PC-3 (cell line): ENCODE measurements at regions not wholly inside any gene's neighbourhood (a gene's known extent, or its start where the extent isn't known, plus 50 kb on each side); places are given as distances from the start of the nearest gene placed in this dataset.
A peak's percentile ranks its signal among the peaks of the same experiment; 100 is the strongest.

Source experiments
- ATAC-seq: fragments of 200-7000 bp; cut with Tn5 transposase; 2 replicates; pipeline ENCODE4 v1.9.1; 2020; ENCODE audit warnings: mild to moderate bottlenecking, moderate library complexity
- BruUV-seq: library from RNA; stranded (reverse); fragments of 400-500 nt; replicated peaks from 2 replicates; lab custom pipeline; 2021; lab: Mats Ljungman, UMichigan
- CTCF ChIA-PET: fragments of 300-600 bp; sonication (Branson Sonifier 250); formaldehyde crosslinking; loops from one replicate; lab custom pipeline; 2022; ENCODE audit warnings: antibody characterized with exemption; lab: Charles Lee
- POLR2A ChIA-PET: fragments of 300-600 bp; sonication (Branson Sonifier 250); formaldehyde crosslinking; loops from one replicate; lab custom pipeline; 2022; ENCODE audit warnings: antibody characterized with exemption; ENCODE audit not compliant: unreplicated experiment; lab: Charles Lee
- DNase-seq: peaks from one replicate; pipeline ENCODE4 v3.0.0-alpha.2; 2015
- H2AFZ ChIP-seq: fragments of 300-600 bp; sonication (generic); 2 replicates; pipeline ENCODE4 v1.6.0; 2016; ENCODE audit warnings: antibody characterized with exemption, low read length
- H3F3A ChIP-seq: fragments of 300-600 bp; sonication (generic); one replicate; pipeline ENCODE4 v1.6.0; 2017; ENCODE audit warnings: antibody characterized with exemption, low read length, control low read depth, mild to moderate bottlenecking; ENCODE audit not compliant: unreplicated experiment
- H3K27ac ChIP-seq: fragments of 300-600 bp; sonication (generic); 2 replicates; pipeline ENCODE4 v1.5.1; 2016; ENCODE audit warnings: mild to moderate bottlenecking, low read length
- H3K27me3 ChIP-seq: fragments of 300-600 bp; sonication (generic); 2 replicates; pipeline ENCODE4 v1.6.1; 2016; ENCODE audit warnings: low read length, mixed read lengths
- H3K36me3 ChIP-seq: fragments of 300-600 bp; sonication (generic); 2 replicates; pipeline ENCODE4 v1.6.1; 2016; ENCODE audit warnings: low read depth, mixed run types, low read length, mixed read lengths
- H3K4me1 ChIP-seq: fragments of 300-600 bp; sonication (generic); 2 replicates; pipeline ENCODE4 v1.5.1; 2016; ENCODE audit warnings: low read length; ENCODE audit not compliant: insufficient read depth
- H3K4me2 ChIP-seq: fragments of 300-600 bp; sonication (generic); 2 replicates; pipeline ENCODE4 v1.6.0; 2016; ENCODE audit warnings: low read length
- H3K4me3 ChIP-seq: fragments of 300-600 bp; sonication (generic); 2 replicates; pipeline ENCODE4 v1.5.1; 2016; ENCODE audit warnings: mild to moderate bottlenecking, low read length, mixed read lengths
- H3K79me2 ChIP-seq: fragments of 300-600 bp; sonication (generic); 2 replicates; pipeline ENCODE4 v1.6.1; 2017; ENCODE audit warnings: low read length, mixed read lengths
- H3K9ac ChIP-seq: fragments of 300-600 bp; sonication (generic); 2 replicates; pipeline ENCODE4 v1.6.0; 2016; ENCODE audit warnings: mild to moderate bottlenecking, low read length
- H3K9me2 ChIP-seq: fragments of 300-600 bp; sonication (generic); replicated peaks from 2 replicates; pipeline ENCODE4 v1.6.1; 2016; ENCODE audit warnings: mixed run types, low read length, mixed read lengths
- H3K9me3 ChIP-seq: fragments of 300-600 bp; sonication (generic); 2 replicates; pipeline ENCODE4 v1.6.1; 2016; ENCODE audit warnings: low read length, mixed read lengths
- H4K20me1 ChIP-seq: fragments of 300-600 bp; sonication (generic); 2 replicates; pipeline ENCODE4 v1.6.1; 2016; ENCODE audit warnings: low read length, mixed read lengths
- CTCF ChIP-seq: fragments of 300-600 bp; sonication (generic); conservative IDR thresholded peaks from 2 replicates; pipeline ENCODE4 v1.5.1; 2017; ENCODE audit warnings: antibody characterized with exemption, low read depth, mild to moderate bottlenecking, low read length
- EZH2 ChIP-seq: fragments of 300-600 bp; sonication (generic); IDR thresholded peaks from one replicate; pipeline ENCODE4 v1.6.1; 2017; ENCODE audit warnings: antibody characterized with exemption, mild to moderate bottlenecking, low read length; ENCODE audit not compliant: unreplicated experiment
- EZH2phosphoT487 ChIP-seq: fragments of 300-600 bp; sonication (generic); IDR thresholded peaks from 2 replicates; pipeline ENCODE4 v1.6.1; 2018; ENCODE audit warnings: mild to moderate bottlenecking, antibody characterized with exemption, low read length, borderline replicate concordance
- intact Hi-C: fragments of 100-400 bp; cut with micrococcal nuclease; formaldehyde crosslinking; loops from 2 replicates; pipeline ENCODE4 v1.9.0; 2023

DNA sequence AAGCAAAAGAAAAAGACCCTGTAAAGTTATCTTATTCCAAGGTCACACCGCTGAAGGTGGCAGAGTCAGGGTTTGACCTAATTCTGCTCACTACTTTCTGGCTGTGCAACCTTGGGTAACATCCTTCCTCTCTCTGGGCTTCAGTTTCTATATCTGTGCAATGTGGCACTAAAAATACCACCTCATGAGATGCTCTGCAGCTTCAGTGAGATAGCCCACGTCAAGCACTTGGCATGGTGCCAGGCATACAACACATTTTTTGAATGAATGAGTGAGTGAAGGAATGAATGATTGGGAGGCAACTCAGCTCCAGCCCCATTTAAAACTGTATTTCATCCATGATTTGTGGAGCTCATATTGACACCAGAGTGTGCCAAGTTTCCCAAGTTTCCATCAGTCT, 62.3 kb downstream of the FOXI1 start:
- H3K79me2 ChIP-seq, result no peaks in the 10 kb centered on the region
- no peak for TF ChIP-seq CTCF
- ChIA-PET CTCF (no interaction called here), POLR2A (no interaction called here)
- no peaks in the 10 kb centered on the region for H3F3A ChIP-seq
- intact Hi-C loops, result no loop called here
- no peak overlapping the region for H3K27ac ChIP-seq
- H3K9me3 ChIP-seq, result no peaks in the 10 kb centered on the region
- no peak overlapping the region for H3K4me3 ChIP-seq
- no peak for ATAC-seq
- no peaks in the 10 kb centered on the region for H3K9me2 ChIP-seq
- no peaks in the 10 kb centered on the region for H3K36me3 ChIP-seq
- H2AFZ ChIP-seq, result no peak overlapping the region
- no peak for DNase-seq
- no peak overlapping the region for H3K9ac ChIP-seq
- no peak overlapping the region for H3K4me2 ChIP-seq
- no peaks in the 10 kb centered on the region for H3K27me3 ChIP-seq
- no peaks in the 10 kb centered on the region for H4K20me1 ChIP-seq
- H3K4me1 ChIP-seq, result peaks cover 15% of the 10 kb centered on the region
- BruUV-seq, result no TSS peak

DNA sequence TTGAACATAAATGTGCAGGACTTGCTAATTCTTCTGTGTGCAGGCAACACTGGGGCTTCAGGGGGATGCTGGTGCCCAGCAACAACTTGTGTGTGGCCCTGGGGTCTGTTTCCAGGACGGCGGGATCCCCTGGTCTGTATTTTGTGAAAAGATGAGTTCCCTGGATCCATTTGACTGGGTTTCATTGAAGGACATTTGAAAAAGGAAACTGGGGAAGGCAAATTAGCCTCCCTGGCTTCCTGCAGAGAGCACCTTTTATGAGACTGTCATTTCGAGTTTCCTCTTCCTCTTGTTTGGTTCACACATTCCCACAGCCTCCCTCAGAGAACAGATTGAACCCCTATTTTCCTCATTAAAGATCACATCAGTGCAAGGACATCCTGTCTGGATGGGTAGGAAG, 63.1 kb downstream of the FOXI1 start:
- Histone ChIP-seq H3K9me2 (no peaks in the 10 kb centered on the region), H3K4me2 (no peak overlapping the region), H4K20me1 (no peaks in the 10 kb centered on the region), H3K4me3 (no peak overlapping the region), H3K27ac (no peak overlapping the region), H3K9ac (no peak overlapping the region), H3F3A (no peaks in the 10 kb centered on the region), H3K27me3 (no peaks in the 10 kb centered on the region), H3K79me2 (no peaks in the 10 kb centered on the region), H3K9me3 (no peaks in the 10 kb centered on the region), H3K36me3 (no peaks in the 10 kb centered on the region), H2AFZ (no peak overlapping the region), H3K4me1 (peaks cover 23% of the 10 kb centered on the region)
- DNase-seq (no peak), ATAC-seq (no peak)
- TF ChIP-seq EZH2, result no peak
- no peak for TF ChIP-seq EZH2phosphoT487
- BruUV-seq, result no TSS peak
- ChIA-PET POLR2A (no interaction called here), CTCF (no interaction called here)
- intact Hi-C loops, result no loop called here

- peak; percentile 37 for ATAC-seq
Measured at GRCh38 chr5:170169996-170170395, 62.8 kb upstream of the C5orf58 start.

More at GRCh38 chr5:170169996-170170395, 62.8 kb upstream of the C5orf58 start:
- Histone ChIP-seq H3K4me2 (no peak overlapping the region), H3K27ac (0 out of 2 replicates have a peak overlapping the region, but pooled peaks have one; percentile 7), H3K9ac (no peak overlapping the region), H3K36me3 (no peaks in the 10 kb centered on the region), H2AFZ (no peak overlapping the region), H3K4me1 (peaks cover 24% of the 10 kb centered on the region), H3F3A (no peaks in the 10 kb centered on the region), H3K27me3 (no peaks in the 10 kb centered on the region), H3K9me3 (no peaks in the 10 kb centered on the region), H3K4me3 (no peak overlapping the region), H4K20me1 (no peaks in the 10 kb centered on the region), H3K9me2 (no peaks in the 10 kb centered on the region), H3K79me2 (no peaks in the 10 kb centered on the region)
- BruUV-seq, result no TSS peak
- POLR2A ChIA-PET, result no interaction called here
- peak; percentile 54 for DNase-seq
- intact Hi-C loops, result no loop called here
- TF ChIP-seq EZH2 (no peak), EZH2phosphoT487 (no peak), CTCF (no peak)
- CTCF ChIA-PET, result no interaction called here
